ENCODE measurements at regions not wholly inside any gene's neighbourhood (a gene's known extent, or its start where the extent isn't known, plus 50 kb on each side); places are given as distances from the start of the nearest gene placed in this dataset.

DNA sequence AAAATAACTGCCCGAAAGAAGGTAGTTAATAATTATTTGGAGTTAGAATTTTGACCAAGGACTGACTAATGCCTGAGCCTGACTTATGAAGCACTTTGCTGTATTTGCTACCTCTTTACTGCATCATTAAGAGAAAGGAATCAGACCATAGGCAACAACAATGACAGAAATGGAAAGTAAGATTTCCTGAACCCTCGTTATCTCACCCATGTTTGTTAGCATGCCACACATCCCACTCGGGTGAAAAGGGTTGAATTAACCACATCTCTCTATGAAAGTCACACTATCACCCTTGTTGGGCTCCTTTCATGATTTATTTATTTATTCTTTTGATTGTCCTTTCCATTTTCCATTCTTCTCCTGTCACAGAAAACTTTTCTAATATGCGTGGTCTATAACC lies 59.6 kb downstream of the OLIG3 start:
- TF ChIP-seq, protein P1, sequence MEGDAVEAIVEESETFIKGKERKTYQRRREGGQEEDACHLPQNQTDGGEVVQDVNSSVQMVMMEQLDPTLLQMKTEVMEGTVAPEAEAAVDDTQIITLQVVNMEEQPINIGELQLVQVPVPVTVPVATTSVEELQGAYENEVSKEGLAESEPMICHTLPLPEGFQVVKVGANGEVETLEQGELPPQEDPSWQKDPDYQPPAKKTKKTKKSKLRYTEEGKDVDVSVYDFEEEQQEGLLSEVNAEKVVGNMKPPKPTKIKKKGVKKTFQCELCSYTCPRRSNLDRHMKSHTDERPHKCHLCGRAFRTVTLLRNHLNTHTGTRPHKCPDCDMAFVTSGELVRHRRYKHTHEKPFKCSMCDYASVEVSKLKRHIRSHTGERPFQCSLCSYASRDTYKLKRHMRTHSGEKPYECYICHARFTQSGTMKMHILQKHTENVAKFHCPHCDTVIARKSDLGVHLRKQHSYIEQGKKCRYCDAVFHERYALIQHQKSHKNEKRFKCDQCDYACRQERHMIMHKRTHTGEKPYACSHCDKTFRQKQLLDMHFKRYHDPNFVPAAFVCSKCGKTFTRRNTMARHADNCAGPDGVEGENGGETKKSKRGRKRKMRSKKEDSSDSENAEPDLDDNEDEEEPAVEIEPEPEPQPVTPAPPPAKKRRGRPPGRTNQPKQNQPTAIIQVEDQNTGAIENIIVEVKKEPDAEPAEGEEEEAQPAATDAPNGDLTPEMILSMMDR (IDR thresholded peaks at IDR 0.05): no peak
- Histone ChIP-seq H3K27ac (no peak overlapping the region), H3K4me1 (no peaks in the 10 kb centered on the region), H3K4me3 (no peak overlapping the region), H3K36me3 (no peaks in the 10 kb centered on the region), H3K27me3 (no peaks in the 10 kb centered on the region), H3K9me3 (no peaks in the 10 kb centered on the region)
- intact Hi-C loops (cut with DNase I): no loop called here
- ATAC-seq (no peak), DNase-seq (no peak)

GRCh38 chr6:137432054-137432611 lies 62.1 kb downstream of the OLIG3 start:
- Histone ChIP-seq H3K36me3 (no peaks in the 10 kb centered on the region), H3K27ac (no peak overlapping the region), H3K4me1 (no peaks in the 10 kb centered on the region), H3K27me3 (no peaks in the 10 kb centered on the region), H3K9me3 (no peaks in the 10 kb centered on the region), H3K4me3 (no peak overlapping the region)
- DNase-seq (no peak), ATAC-seq (no peak)
- intact Hi-C loops (cut with DNase I): no loop called here
- TF ChIP-seq, protein P1 (IDR thresholded peaks at IDR 0.05): no peak

DNA sequence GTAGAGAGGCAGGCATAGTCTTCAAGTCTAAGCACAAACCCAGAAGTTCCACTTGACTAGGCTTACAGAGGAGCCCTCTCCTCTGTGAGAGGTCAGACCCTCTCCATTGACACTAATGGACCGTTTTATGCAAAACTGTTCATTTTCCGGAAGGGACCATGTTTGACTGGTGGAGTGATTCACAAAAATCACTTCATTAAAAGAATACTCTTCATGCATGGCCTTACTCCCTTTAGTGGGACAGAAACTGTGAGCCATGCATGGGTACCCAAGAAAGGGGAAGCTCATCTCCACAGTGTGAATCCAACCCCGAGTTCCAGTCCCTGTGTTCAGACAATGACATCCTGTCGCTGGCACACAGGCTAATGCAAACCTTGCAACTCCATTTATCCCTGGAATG lies 63.2 kb downstream of the OLIG3 start:
- Histone ChIP-seq H3K9me3 (no peaks in the 10 kb centered on the region), H3K4me1 (no peaks in the 10 kb centered on the region), H3K27ac (no peak overlapping the region), H3K4me3 (no peak overlapping the region), H3K36me3 (no peaks in the 10 kb centered on the region), H3K27me3 (no peaks in the 10 kb centered on the region)
- no peak for DNase-seq
- ATAC-seq: no peak
- TF ChIP-seq, protein P1 (IDR thresholded peaks at IDR 0.05): no peak
- intact Hi-C loops (cut with DNase I): no loop called here

GRCh38 chr6:137427656-137428290 lies 66.4 kb downstream of the OLIG3 start:
- Histone ChIP-seq H3K9me3 (no peaks in the 10 kb centered on the region), H3K4me1 (no peaks in the 10 kb centered on the region), H3K27me3 (no peaks in the 10 kb centered on the region), H3K27ac (no peak overlapping the region), H3K4me3 (no peak overlapping the region), H3K36me3 (no peaks in the 10 kb centered on the region)
- ATAC-seq: no peak
- TF ChIP-seq, protein P1 (IDR thresholded peaks at IDR 0.05): no peak
- intact Hi-C loops (cut with DNase I): no loop called here
- no peak for DNase-seq

DNA sequence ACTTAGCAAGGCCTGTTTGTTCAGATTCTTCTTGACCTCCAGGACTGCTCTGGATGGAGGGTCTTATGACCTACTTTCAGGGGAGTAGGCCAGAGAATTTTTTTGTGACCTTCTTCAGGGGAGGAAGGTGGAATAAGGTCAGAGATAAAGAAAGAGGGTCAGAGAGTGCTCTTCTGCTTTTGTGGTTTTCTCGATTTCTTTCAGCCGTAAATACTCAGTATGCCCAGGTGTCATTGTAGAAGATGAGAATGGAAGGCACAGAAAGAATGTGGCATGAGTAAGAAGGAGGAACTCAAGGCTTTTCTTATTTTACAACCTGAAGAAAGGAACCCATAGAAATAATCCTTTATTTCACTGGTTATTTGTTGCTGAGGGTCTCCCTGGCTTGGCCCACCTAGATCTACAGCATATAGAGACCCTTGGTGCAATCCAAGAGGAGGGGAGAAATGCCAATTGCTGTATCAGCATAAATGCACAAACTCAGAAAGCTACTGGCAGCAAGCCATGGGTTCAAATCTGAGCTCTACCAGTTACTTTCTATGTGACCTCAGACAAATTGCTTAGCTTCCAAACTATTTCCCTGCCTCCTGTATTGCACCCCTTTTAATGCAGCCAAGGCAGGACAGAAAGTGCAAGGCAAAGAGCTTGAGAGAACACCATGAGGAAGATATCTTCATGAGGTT lies 68.0 kb downstream of the OLIG3 start:
- Histone ChIP-seq H3K27ac (no peak overlapping the region), H3K9me3 (no peaks in the 10 kb centered on the region), H3K36me3 (no peaks in the 10 kb centered on the region), H3K27me3 (no peaks in the 10 kb centered on the region), H3K4me1 (no peaks in the 10 kb centered on the region), H3K4me3 (no peak overlapping the region)
- TF ChIP-seq, protein P1 (IDR thresholded peaks at IDR 0.05): no peak
- ATAC-seq: no peak
- no peak for DNase-seq
- intact Hi-C loops (cut with DNase I): no loop called here

All from upper lobe of right lung (tissue), 1 donor.